Colon (tissue), 2 donors: ENCODE measurements at regions not wholly inside any gene's neighbourhood (a gene's known extent, or its start where the extent isn't known, plus 50 kb on each side); places are given as distances from the start of the nearest gene placed in this dataset.
"Not testable (repeated sequence)": the region's sequence is repeated elsewhere in the genome, so short reads cannot be mapped to it uniquely, and the experiment has no call there.

ENCODE experiments used
- FAIRE-seq: peaks from 2 replicates; lab custom pipeline; 2012; peaks lifted over from hg19 to GRCh38; lab: Jason Lieb, UNC
- donor health status: control.
- donor health status: control.

GRCh38 chr4:111405989-111406388 lies 739.3 kb upstream of the FAM241A start:
- no peak for FAIRE-seq

- FAIRE-seq: no peak
These were observed 734.7 kb upstream of the FAM241A start for GRCh38 chr4:111410571-111410970.

- no peak for FAIRE-seq
These were observed 727.7 kb upstream of the FAM241A start for GRCh38 chr4:111417521-111417920.

- no peak for FAIRE-seq
These were observed 711.8 kb upstream of the FAM241A start for GRCh38 chr4:111433441-111433840.

- FAIRE-seq: no peak
These were observed 710.7 kb upstream of the FAM241A start for GRCh38 chr4:111434586-111434985.

- FAIRE-seq: peak; percentile 28
These were observed 709.1 kb upstream of the FAM241A start for GRCh38 chr4:111435986-111436744.

- no peak for FAIRE-seq
These were observed 703.6 kb upstream of the FAM241A start for GRCh38 chr4:111441687-111442086.

GRCh38 chr4:111444836-111445235 lies 700.4 kb upstream of the FAM241A start:
- not testable (repeated sequence) for FAIRE-seq

- FAIRE-seq: no peak
These were observed 695.6 kb upstream of the FAM241A start for GRCh38 chr4:111449657-111450056.

- no peak for FAIRE-seq
These were observed 694.4 kb upstream of the FAM241A start for GRCh38 chr4:111450867-111451266.

GRCh38 chr4:111453216-111453615 lies 692.0 kb upstream of the FAM241A start:
- FAIRE-seq: no peak

GRCh38 chr4:111454961-111455360 lies 690.3 kb upstream of the FAM241A start:
- FAIRE-seq: no peak

GRCh38 chr4:111464251-111465045 lies 680.8 kb upstream of the FAM241A start:
- no peak for FAIRE-seq

GRCh38 chr4:111466811-111467604 lies 678.2 kb upstream of the FAM241A start:
- no peak for FAIRE-seq

- FAIRE-seq: no peak
These were observed 670.3 kb upstream of the FAM241A start for GRCh38 chr4:111475001-111475400.

GRCh38 chr4:111475666-111476065 lies 669.6 kb upstream of the FAM241A start:
- no peak for FAIRE-seq

- FAIRE-seq: no peak
These were observed 664.7 kb upstream of the FAM241A start for GRCh38 chr4:111480510-111480909.

- no peak for FAIRE-seq
These were observed 661.7 kb upstream of the FAM241A start for GRCh38 chr4:111483375-111484169.

GRCh38 chr4:111492496-111492895 lies 652.8 kb upstream of the FAM241A start:
- FAIRE-seq: no peak

- FAIRE-seq: no peak
These were observed 650.8 kb upstream of the FAM241A start for GRCh38 chr4:111494471-111494870.

GRCh38 chr4:111494971-111495370 lies 650.3 kb upstream of the FAM241A start:
- FAIRE-seq: no peak

GRCh38 chr4:111499291-111499690 lies 646.0 kb upstream of the FAM241A start:
- FAIRE-seq: no peak
